HEK293T (cell line): ENCODE measurements at regions not wholly inside any gene's neighbourhood (a gene's known extent, or its start where the extent isn't known, plus 50 kb on each side); places are given as distances from the start of the nearest gene placed in this dataset.

Experiments used
- CTCF ChIA-PET: fragments of 350-600 bp; formaldehyde crosslinking; extraction: SDS; loops from one replicate; lab custom pipeline; 2021; ENCODE audit warnings: antibody characterized with exemption, inconsistent platforms; lab: Yijun Ruan, JAX
- POLR2A ChIA-PET: fragments of 350-600 bp; formaldehyde crosslinking; extraction: SDS; loops from one replicate; lab custom pipeline; 2020; ENCODE audit warnings: antibody characterized with exemption, inconsistent platforms; lab: Yijun Ruan, JAX
- DNase-seq: peaks from one replicate; pipeline ENCODE4 v3.0.0; 2012; ENCODE audit warnings: mixed read lengths; ENCODE audit errors: extremely low spot score
- ARNT ChIP-seq: fragments of 450-650 bp; IDR thresholded peaks from 2 replicates; pipeline ENCODE4 v1.6.1; 2017; ENCODE audit warnings: mild to moderate bottlenecking
- BHLHE40 ChIP-seq: fragments of 450-650 bp; IDR thresholded peaks from 2 replicates; pipeline ENCODE4 v1.6.1; 2016; ENCODE audit warnings: mild to moderate bottlenecking, moderate library complexity, borderline replicate concordance
- CTBP1 ChIP-seq: fragments of 450-650 bp; IDR thresholded peaks from 2 replicates; pipeline ENCODE4 v1.6.1; 2016; ENCODE audit warnings: borderline replicate concordance
- ELF4 ChIP-seq: fragments of 450-650 bp; IDR thresholded peaks from 2 replicates; pipeline ENCODE4 v1.6.1; 2017; ENCODE audit warnings: antibody characterized with exemption
- FOXA1 ChIP-seq: fragments of 450-650 bp; IDR thresholded peaks from 2 replicates; pipeline ENCODE4 v1.6.1; 2016; ENCODE audit warnings: mild to moderate bottlenecking
- FOXK2 ChIP-seq: fragments of 450-650 bp; IDR thresholded peaks from 2 replicates; pipeline ENCODE4 v1.6.1; 2016; ENCODE audit warnings: mild to moderate bottlenecking
- FOXM1 ChIP-seq: fragments of 450-650 bp; IDR thresholded peaks from 2 replicates; pipeline ENCODE4 v1.6.1; 2017; ENCODE audit warnings: mild to moderate bottlenecking, borderline replicate concordance
- HDGF ChIP-seq: fragments of 450-650 bp; IDR thresholded peaks from 2 replicates; pipeline ENCODE4 v1.6.1; 2017; ENCODE audit warnings: antibody characterized with exemption, borderline replicate concordance
- L3MBTL2 ChIP-seq: fragments of 450-650 bp; conservative IDR thresholded peaks from 2 replicates; pipeline ENCODE4 v1.6.1; 2016; ENCODE audit warnings: mild to moderate bottlenecking
- LEF1 ChIP-seq: fragments of 450-650 bp; IDR thresholded peaks from 2 replicates; pipeline ENCODE4 v1.6.1; 2017; ENCODE audit warnings: mild to moderate bottlenecking, borderline replicate concordance
- NFRKB ChIP-seq: fragments of 450-650 bp; IDR thresholded peaks from 2 replicates; pipeline ENCODE4 v1.6.1; 2016; ENCODE audit warnings: mild to moderate bottlenecking, moderate library complexity
- PKNOX1 ChIP-seq: fragments of 450-650 bp; IDR thresholded peaks from 2 replicates; pipeline ENCODE4 v1.6.1; 2016
- SP1 ChIP-seq: fragments of 450-650 bp; IDR thresholded peaks from 2 replicates; pipeline ENCODE4 v1.6.1; 2017
- SUZ12 ChIP-seq: fragments of 450-650 bp; IDR thresholded peaks from 2 replicates; pipeline ENCODE4 v1.6.1; 2016; ENCODE audit warnings: mild to moderate bottlenecking
- TARDBP ChIP-seq: fragments of 450-650 bp; IDR thresholded peaks from 2 replicates; pipeline ENCODE4 v1.6.1; 2016
- ZNF384 ChIP-seq: fragments of 450-650 bp; IDR thresholded peaks from 2 replicates; pipeline ENCODE4 v1.6.1; 2016

DNA sequence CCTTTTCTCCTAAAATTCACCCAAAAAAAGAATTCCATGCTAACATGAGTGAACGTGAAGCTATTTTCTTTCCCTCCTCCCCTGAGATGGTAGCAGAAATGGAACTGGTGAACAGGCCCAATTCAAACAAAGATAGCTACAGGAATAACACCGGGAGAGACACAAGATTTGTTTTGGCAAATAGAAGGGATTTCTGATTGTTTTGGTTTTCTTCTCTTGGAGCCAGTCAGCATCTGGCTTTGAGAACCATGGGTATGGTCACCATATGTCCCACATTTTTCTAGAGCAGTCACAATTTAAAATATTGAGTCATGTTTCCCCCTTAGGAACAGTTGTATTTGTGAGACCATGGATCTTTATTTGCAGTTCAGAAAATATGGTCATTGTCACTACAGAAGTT is 214.1 kb downstream of the FAM76B start:
- CTCF ChIA-PET: no interaction called here
- no peak for DNase-seq
- TF ChIP-seq L3MBTL2 (no peak), HDGF (no peak), FOXM1 (no peak), TARDBP (no peak), CTBP1 (no peak), FOXK2 (no peak), PKNOX1 (no peak), SUZ12 (no peak), ARNT (no peak), SP1 (no peak), FOXA1 (no peak), BHLHE40 (no peak), ZNF384 (no peak), NFRKB (no peak), LEF1 (no peak), ELF4 (no peak)
- POLR2A ChIA-PET: no interaction called here

DNA sequence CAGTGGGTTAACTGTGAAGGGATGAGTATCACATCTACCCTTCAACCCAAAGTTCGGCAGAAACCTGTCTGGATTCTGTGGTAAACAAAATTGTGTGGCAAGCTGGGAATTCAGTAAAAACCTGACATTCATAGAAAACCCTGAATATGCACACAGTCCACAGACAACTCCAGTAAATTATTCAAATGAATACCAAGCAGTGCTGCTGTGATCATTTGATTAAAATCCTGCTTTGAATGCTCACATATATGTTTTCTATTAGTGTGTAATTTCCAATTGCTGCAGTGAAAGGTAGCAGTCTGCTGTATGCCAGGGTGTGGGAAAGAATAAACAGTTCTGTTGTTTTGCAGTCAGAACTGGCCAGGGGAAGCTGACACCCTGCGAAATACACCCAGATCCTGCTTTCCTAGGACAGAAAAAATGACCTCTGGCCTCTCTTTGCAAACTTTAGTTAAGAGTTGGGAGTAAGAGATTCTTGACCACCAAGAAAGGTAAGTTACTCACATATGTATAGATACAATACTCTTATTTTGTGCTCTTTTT is 217.8 kb downstream of the FAM76B start:
- DNase-seq: no peak
- TF ChIP-seq FOXM1 (no peak), BHLHE40 (no peak), SP1 (no peak), SUZ12 (no peak), L3MBTL2 (no peak), HDGF (no peak), FOXA1 (no peak), ELF4 (no peak), FOXK2 (no peak), ARNT (no peak), LEF1 (no peak), PKNOX1 (no peak), CTBP1 (no peak), TARDBP (no peak), ZNF384 (no peak), NFRKB (no peak)
- ChIA-PET POLR2A (no interaction called here), CTCF (no interaction called here)

GRCh38 chr11:95570845-95571244 is 218.7 kb downstream of the FAM76B start:
- CTCF ChIA-PET: no interaction called here
- TF ChIP-seq SP1 (no peak), NFRKB (no peak)

DNA sequence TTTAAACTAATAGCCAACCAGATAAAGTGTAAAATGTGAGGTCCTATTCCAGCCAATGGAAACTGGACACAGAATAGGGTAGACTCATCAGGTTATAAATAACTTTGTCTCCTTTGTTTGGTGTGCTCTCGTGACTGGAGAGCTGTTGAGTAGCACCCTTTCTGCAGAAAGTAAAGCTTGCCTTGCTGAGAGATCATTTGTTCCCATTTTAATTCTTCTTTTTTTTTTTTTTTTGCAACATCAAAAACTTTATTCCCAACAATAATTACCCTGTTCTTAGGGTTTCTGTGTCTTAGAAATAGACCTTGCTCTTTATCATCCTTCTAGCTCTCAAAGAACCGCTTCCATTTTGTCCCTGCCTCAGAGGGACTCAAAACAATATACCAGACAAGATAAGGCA is 220.4 kb downstream of the FAM76B start:
- POLR2A ChIA-PET: no interaction called here
- no peak for DNase-seq
- CTCF ChIA-PET: no interaction called here
- TF ChIP-seq PKNOX1 (no peak), CTBP1 (no peak), ELF4 (no peak), BHLHE40 (no peak), FOXM1 (no peak), SP1 (no peak), NFRKB (no peak), L3MBTL2 (no peak), TARDBP (no peak), HDGF (no peak)

More at GRCh38 chr11:95570845-95571244, 218.7 kb downstream of the FAM76B start:
- no peak for DNase-seq
- POLR2A ChIA-PET: no interaction called here

- ChIA-PET POLR2A (no interaction called here), CTCF (no interaction called here)
- TF ChIP-seq HDGF (no peak), BHLHE40 (no peak), SUZ12 (no peak), ELF4 (no peak), NFRKB (no peak), TARDBP (no peak)
- DNase-seq: no peak
These were observed 221.3 kb downstream of the FAM76B start for GRCh38 chr11:95568281-95568680.

DNA sequence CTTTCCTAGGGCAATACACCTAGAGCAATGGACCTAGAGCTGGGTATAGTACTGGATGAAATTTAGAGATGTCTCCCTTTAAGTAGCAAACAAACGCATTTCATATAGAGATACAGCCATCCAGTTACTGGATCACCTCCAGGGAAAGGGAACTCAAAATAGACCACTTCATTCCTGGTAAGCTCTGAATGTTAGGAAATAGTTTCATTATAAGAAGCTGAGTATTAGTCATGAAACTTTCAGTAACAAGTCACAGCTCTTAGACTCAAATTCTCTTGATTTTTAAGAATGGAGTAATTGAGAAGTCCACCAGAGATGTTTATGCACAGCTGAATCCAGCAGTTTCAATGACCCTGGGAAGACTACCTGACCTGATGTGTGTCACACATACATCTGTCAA is 221.9 kb downstream of the FAM76B start:
- CTCF ChIA-PET: no interaction called here
- POLR2A ChIA-PET: no interaction called here
- TF ChIP-seq TARDBP: no peak
- no peak for TF ChIP-seq ARNT
- no peak for TF ChIP-seq CTBP1
- TF ChIP-seq BHLHE40: no peak
- no peak for TF ChIP-seq HDGF
- DNase-seq: no peak

DNA sequence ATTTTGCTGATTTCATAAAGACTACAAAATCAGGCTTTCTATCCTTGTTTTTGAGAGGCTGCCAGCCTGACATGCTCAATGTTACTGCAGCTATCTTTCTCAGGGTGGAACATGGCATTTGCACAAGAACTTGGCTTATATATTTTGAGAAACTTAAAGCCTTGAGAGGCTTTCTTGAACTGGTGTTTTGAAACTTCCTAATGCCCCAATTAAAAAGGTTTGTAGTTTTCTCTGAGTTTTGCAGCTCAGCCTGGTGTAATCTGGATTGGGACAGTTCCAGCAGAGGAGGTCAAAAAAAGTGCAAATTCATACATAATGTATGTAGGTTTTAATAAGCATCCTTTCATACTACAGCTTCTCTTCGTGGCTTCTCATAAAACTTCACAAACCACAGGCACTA is 223.4 kb downstream of the FAM76B start:
- DNase-seq: no peak
- POLR2A ChIA-PET: no interaction called here
- CTCF ChIA-PET: no interaction called here
- TF ChIP-seq LEF1: no peak
